Mesothelial cell of epicardium (in vitro differentiated cells): ENCODE measurements at regions not wholly inside any gene's neighbourhood (a gene's known extent, or its start where the extent isn't known, plus 50 kb on each side); places are given as distances from the start of the nearest gene placed in this dataset.

Experiments used
- DNase-seq, 2 experiments: peaks; one replicate each; pipeline ENCODE4 v3.0.0; 2021; ENCODE audit warnings: low spot score in 2 of 2; ENCODE audit not compliant: unreplicated experiment in 2 of 2
- H3K27ac Mint-ChIP-seq: 2 replicates; pipeline ENCODE4 v1.8.0; 2021; ENCODE audit warnings: mixed read lengths
- H3K27me3 Mint-ChIP-seq: 2 replicates; pipeline ENCODE4 v1.8.0; 2021; ENCODE audit warnings: low read depth, mixed read lengths
- H3K36me3 Mint-ChIP-seq: 2 replicates; pipeline ENCODE4 v1.8.0; 2021; ENCODE audit warnings: mixed read lengths
- H3K4me1 Mint-ChIP-seq: 2 replicates; pipeline ENCODE4 v1.8.0; 2021; ENCODE audit warnings: mixed read lengths
- H3K4me3 Mint-ChIP-seq: 2 replicates; pipeline ENCODE4 v1.8.0; 2021; ENCODE audit warnings: mild to moderate bottlenecking, moderate library complexity, mixed read lengths
- H3K9me3 Mint-ChIP-seq: 2 replicates; pipeline ENCODE4 v1.8.0; 2021; ENCODE audit warnings: mixed read lengths
- TF ChIP-seq, protein P1 (sequence below): fragments of 200-600 bp; sonication (generic); IDR thresholded peaks from one replicate; pipeline ENCODE4 v1.5.0; 2021; ENCODE audit warnings: antibody characterized with exemption; ENCODE audit not compliant: unreplicated experiment

DNA sequence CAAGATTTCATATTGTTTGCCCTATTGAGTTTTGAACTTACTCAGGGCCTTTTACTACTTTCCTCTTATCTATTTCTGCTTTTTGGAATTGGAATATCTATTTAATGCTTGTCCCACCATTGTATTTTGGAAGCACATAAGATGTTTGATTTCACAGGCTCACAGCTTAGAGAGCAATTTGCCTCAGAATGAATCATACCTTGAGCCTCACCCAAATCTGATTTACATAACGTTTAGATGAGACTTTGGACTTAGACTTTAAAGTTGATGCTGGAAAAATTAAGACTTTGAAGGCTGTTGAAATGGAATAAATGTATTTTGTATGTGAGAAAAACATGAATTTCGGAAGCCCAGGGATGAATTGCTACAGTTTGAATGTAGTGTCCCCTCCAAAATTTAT, 458.9 kb downstream of the CNTN6 start:
- H3K36me3 Mint-ChIP-seq, result no peaks in the 10 kb centered on the region
- H3K27ac Mint-ChIP-seq, result no peak overlapping the region
- peaks cover 11% of the 10 kb centered on the region for H3K9me3 Mint-ChIP-seq
- H3K27me3 Mint-ChIP-seq, result no peaks in the 10 kb centered on the region
- no peak overlapping the region for H3K4me3 Mint-ChIP-seq
- H3K4me1 Mint-ChIP-seq, result peaks cover 7% of the 10 kb centered on the region
- TF ChIP-seq, protein P1, sequence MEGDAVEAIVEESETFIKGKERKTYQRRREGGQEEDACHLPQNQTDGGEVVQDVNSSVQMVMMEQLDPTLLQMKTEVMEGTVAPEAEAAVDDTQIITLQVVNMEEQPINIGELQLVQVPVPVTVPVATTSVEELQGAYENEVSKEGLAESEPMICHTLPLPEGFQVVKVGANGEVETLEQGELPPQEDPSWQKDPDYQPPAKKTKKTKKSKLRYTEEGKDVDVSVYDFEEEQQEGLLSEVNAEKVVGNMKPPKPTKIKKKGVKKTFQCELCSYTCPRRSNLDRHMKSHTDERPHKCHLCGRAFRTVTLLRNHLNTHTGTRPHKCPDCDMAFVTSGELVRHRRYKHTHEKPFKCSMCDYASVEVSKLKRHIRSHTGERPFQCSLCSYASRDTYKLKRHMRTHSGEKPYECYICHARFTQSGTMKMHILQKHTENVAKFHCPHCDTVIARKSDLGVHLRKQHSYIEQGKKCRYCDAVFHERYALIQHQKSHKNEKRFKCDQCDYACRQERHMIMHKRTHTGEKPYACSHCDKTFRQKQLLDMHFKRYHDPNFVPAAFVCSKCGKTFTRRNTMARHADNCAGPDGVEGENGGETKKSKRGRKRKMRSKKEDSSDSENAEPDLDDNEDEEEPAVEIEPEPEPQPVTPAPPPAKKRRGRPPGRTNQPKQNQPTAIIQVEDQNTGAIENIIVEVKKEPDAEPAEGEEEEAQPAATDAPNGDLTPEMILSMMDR, result no peak
- no peak for DNase-seq

DNA sequence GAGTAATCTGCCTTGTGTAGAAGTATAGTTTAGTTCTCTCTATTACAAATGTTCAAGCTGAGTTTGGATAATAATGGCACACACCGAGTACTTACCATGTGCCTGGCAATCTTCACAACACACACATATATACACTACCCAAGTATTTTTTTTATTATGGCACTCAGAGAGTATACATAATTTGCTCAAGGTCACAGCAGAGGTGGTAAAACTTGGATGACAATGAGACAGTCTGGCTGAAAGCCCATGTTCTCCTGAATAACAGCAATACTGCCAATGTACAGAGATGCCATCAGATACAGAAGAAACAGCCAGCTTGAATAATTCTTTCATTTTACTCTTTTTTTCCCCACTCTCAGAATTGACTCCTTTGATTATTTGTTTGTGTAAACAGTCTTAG, 460.0 kb downstream of the CNTN6 start:
- H3K4me1 Mint-ChIP-seq, result no peaks in the 10 kb centered on the region
- no peak for DNase-seq
- H3K9me3 Mint-ChIP-seq, result peaks cover 8% of the 10 kb centered on the region
- no peaks in the 10 kb centered on the region for H3K27me3 Mint-ChIP-seq
- no peak overlapping the region for H3K4me3 Mint-ChIP-seq
- H3K27ac Mint-ChIP-seq, result no peak overlapping the region
- TF ChIP-seq, protein P1, result no peak
- no peaks in the 10 kb centered on the region for H3K36me3 Mint-ChIP-seq

DNA sequence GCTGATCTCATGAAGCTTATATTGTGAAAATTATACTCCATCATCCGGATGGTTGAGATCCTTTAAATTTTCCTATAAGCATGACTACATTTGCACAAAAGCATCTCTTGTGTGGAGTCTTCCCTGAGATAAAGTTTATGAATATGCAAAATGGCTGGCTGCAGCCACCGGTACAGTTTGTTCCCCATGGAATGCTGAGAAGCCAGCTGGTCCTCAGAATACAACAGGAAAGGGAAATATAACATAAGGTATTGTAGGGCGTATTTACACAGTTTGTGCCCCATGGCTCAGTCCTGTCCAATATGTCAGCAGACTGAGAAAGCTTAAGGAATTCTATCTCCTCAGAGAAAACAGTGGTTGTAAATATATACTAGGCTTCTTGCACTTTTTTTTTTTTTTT, 468.6 kb downstream of the CNTN6 start:
- Mint-ChIP-seq H3K9me3 (peaks cover 5% of the 10 kb centered on the region), H3K4me3 (no peak overlapping the region), H3K27ac (no peak overlapping the region), H3K27me3 (no peaks in the 10 kb centered on the region), H3K4me1 (no peaks in the 10 kb centered on the region), H3K36me3 (no peaks in the 10 kb centered on the region)
- TF ChIP-seq, protein P1, result no peak
- DNase-seq, result no peak

DNA sequence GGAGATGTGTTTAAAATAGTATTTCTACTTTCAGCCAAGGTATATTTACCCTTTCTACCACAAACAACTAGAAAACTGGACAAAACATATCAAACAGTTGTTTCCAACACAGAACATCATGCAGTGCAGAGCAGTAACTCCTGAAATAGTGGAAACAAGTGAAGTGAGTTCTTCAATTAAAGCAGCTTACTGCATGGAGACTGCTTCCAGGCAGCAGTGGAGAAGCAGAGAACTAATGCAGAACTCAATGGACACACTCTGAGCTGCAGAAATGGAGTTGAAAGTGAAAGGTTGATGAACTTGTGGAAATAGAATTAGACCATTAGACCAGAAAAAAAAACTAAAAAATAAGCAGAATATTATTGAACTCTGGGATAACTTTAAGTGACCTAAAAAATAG, 478.9 kb downstream of the CNTN6 start:
- no peak overlapping the region for H3K27ac Mint-ChIP-seq
- H3K4me1 Mint-ChIP-seq, result no peaks in the 10 kb centered on the region
- peaks cover 14% of the 10 kb centered on the region for H3K9me3 Mint-ChIP-seq
- no peaks in the 10 kb centered on the region for H3K36me3 Mint-ChIP-seq
- H3K27me3 Mint-ChIP-seq, result no peaks in the 10 kb centered on the region
- DNase-seq, result no peak
- TF ChIP-seq, protein P1, result no peak
- no peak overlapping the region for H3K4me3 Mint-ChIP-seq

GRCh38 chr3:1576047-1576446, 483.2 kb downstream of the CNTN6 start:
- TF ChIP-seq, protein P1, result no peak
- no peaks in the 10 kb centered on the region for H3K36me3 Mint-ChIP-seq

More at GRCh38 chr3:1576047-1576446, 483.2 kb downstream of the CNTN6 start:
- Mint-ChIP-seq H3K4me1 (peaks cover 8% of the 10 kb centered on the region), H3K27me3 (no peaks in the 10 kb centered on the region), H3K27ac (no peak overlapping the region), H3K4me3 (no peak overlapping the region), H3K9me3 (peaks cover 14% of the 10 kb centered on the region)
- DNase-seq, result no peak
